NOMO-1 treated with dmso at 0.1 percent for 144 hours (cell line): ENCODE measurements at regions not wholly inside any gene's neighbourhood (a gene's known extent, or its start where the extent isn't known, plus 50 kb on each side); places are given as distances from the start of the nearest gene placed in this dataset.

Experiments
- DNase-seq: peaks from one replicate; lab custom pipeline; 2025; ENCODE audit not compliant: unreplicated experiment; lab: John Stamatoyannopoulos, UW

GRCh38 chr5:8048920-8049319 lies 180.0 kb downstream of the MTRR start:
- DNase-seq, result no peak

DNA sequence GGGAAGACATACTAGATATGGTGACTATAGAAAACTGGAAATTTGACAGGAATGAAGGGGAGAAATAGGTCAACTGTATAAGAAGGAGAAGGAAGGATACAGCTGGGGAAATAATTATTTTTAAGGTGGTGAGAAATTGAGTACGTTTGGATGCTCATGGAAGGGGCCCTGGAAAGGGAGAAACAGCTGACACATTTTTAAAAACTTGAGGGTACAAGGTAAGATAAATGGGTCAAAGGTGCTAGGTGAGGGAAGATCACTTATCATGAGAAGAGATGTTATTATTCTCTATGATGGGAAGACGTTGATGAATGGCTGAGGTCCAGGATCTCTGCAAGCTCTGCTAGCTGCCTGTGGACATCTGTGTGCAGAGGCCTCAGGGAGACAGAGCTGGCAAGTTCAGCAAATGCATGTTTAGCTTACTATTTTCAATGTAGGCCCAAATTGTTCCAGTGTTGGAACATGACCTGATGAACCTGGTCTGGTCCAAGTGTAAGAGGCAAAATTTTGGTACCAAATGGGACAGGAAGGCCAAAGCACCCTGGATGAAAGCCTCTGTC lies 181.7 kb downstream of the MTRR start:
- DNase-seq, result no peak

- no peak for DNase-seq
These were observed 184.3 kb downstream of the MTRR start for GRCh38 chr5:8053270-8053669.

DNA sequence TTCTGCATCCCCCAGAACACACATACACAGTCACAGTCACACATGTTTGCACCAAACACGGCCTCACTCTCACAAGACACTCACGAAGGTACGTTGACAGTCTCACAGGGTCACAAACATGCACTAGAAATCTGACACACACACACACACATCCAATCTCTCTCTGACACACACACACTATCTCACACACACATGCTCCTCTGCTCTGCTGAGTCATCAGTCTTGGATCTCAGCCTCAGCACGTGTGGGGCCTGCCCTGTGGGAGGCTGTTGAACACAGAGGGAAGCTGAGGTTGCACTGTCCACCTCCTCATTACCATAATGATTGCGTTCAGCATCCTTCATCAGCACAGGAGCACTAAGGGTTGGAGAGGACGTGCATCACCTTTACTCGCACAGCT lies 188.8 kb downstream of the MTRR start:
- no peak for DNase-seq

DNA sequence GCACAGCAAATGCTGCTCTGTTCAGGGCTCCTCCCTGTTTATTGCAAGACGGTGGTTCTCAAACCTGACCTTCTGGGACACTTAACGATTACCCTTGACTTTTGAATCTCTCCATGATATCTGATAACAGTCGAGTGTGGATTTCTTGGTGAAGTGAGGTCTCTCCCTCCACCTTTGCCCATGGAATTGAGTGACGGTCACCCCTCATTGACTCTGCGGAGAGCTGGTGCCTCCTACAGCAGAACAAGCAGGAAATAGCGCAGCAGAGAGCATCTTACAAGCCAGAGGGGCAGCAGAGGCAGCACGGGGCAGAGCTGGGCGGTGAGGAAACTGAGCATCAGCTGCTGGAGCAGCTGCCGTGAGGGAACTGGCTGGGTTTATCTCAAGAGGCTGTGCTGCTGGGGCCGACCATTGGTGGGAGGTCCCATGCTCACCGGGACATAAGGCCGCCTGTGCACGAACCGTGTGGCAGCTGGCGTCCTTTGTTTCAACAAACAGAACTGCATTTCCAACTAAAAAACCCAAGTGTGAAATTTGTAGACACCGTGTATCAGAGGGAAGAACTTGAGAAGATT lies 189.8 kb downstream of the MTRR start:
- DNase-seq, result no peak

DNA sequence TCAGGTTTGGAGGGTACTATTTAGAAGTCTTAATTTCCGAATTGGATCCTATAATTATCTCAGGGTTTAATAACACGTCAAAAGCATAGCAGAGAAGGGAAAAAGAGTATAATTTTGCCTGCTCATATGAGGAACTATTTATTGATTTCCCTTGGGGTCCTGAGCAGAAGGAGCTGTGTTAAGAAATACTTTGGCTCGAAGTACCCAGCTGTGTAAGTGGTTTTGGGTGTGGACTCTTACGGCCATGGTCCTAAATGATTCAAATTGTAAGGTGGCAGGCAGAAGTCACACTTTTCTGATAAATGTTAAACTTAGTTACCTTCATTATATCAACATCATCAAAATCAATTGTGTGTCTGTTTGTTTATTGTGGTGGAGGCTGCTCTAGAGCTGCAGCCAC lies 190.4 kb downstream of the MTRR start:
- DNase-seq, result no peak

- no peak for DNase-seq
These were observed 191.4 kb downstream of the MTRR start for GRCh38 chr5:8060235-8060952.

GRCh38 chr5:8060953-8061429 lies 192.0 kb downstream of the MTRR start:
- no peak for DNase-seq

- no peak for DNase-seq
These were observed 193.6 kb downstream of the MTRR start for GRCh38 chr5:8062521-8062920.

GRCh38 chr5:8068078-8068477 lies 199.1 kb downstream of the MTRR start:
- DNase-seq, result no peak

- DNase-seq, result no peak
These were observed 201.2 kb downstream of the MTRR start for GRCh38 chr5:8070138-8070537.

DNA sequence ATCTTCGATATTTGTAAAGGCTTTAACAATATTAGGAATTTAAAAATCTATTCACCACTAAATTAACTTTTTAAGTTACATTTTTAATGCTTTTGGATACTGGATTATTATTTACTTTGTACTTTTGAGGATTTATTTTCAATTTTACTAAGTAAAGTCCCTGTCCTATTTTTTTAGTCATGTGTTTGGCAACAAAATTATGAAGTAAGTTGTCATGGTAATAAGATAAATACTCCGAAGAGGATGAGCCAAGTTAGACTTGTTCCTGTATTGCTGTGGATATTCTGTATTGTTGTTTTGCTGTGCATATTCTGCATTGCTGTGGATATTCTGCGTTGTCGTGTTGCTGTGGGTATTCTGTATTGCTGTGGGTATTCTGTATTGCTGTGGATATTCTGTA lies 210.1 kb downstream of the MTRR start:
- no peak for DNase-seq

GRCh38 chr5:8081179-8081578 lies 212.2 kb downstream of the MTRR start:
- DNase-seq, result no peak

- no peak for DNase-seq
These were observed 224.7 kb downstream of the MTRR start for GRCh38 chr5:8093669-8094068.

- no peak for DNase-seq
These were observed 225.4 kb downstream of the MTRR start for GRCh38 chr5:8094304-8094703.

DNA sequence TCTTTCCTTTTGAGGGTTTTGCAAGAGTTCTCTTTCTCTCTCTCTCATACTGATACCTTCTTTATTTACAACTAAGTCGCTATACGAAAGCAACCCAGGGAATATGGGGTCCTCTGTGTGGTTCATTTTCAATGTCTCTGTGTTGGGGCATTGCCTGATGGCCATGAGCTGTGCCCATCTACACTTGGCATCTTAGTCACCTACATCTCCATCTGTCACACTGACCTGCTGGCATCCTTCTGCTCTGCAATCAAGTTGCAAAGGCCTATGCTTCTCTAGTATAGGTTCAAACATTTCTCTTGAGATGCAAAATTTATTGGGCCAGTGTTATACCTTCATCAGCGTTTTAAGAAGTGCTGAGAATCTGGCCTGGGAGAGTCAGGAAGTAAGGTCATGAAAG lies 228.2 kb downstream of the MTRR start:
- DNase-seq, result no peak

- no peak for DNase-seq
These were observed 229.1 kb downstream of the MTRR start for GRCh38 chr5:8098081-8098480.

DNA sequence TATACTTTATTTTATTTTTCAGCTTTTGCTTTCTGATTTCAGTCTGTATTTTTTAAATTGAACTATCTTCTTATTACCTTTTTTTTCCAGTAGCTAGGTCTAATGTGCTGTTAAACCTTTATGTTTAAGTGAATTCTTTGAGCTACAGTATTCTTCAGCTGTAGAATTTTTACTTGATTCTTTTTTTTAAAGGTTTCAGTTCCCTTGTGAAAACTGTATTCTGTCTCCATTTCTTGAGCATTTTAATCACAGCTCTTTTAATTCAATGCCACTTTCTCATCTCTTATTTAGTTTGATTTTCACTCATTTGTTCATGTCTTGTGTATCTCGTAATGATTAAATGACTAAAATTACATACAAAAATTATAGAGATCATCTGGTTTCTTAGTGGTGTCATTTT lies 233.8 kb downstream of the MTRR start:
- no peak for DNase-seq

DNA sequence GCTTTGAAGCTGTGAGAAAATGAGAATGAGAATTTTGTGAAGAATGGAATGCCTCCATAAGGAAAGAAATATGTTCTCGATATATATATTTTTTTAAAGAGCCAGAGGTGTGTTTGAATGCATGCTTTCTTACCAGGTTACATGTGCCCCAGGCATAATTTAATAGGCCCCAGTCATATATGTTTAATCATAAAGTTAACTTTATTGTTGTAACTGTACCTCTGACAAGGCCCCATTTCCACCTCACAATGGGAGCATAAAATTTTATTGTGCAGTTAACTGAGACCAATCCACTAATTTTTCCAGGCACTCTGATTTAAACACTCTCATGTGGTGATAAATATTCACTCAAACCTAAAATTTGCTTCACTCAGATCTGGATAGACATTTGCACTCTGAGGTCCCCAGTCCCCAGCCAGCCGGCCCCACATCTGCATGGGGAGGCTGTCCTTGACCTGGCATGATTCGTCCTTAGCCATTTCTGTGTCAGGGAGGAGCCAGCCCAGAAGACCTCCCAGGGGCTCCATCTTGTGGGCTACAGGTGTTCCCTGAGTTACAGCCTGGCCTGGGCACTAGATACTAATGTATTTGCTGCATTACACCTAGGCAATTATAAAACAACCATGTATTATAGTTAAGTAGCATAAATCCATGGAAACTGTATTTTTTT lies 245.8 kb downstream of the MTRR start:
- DNase-seq, result no peak

GRCh38 chr5:8123559-8123958 lies 254.6 kb downstream of the MTRR start:
- no peak for DNase-seq

- DNase-seq, result no peak
These were observed 265.7 kb downstream of the MTRR start for GRCh38 chr5:8134609-8135008.

DNA sequence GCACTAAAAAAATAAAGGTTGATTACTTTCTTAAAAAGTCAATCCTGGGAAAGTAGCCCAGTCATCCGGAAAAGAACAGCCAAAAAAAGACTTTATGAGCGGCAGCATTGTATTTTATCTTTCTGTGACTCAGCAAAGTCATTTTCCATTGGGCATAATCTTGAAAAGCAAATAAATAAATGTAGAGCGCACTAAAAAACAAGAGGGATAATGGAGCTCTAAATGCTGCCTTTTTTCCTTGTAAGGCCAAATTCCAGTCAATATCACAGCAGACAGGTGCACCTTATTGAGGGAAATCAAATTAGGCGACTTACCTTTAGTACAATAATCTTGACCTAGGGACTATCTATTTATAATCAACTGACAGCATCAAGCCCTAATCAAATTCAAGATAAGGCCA lies 266.8 kb downstream of the MTRR start:
- no peak for DNase-seq
